Hepatocyte (in vitro differentiated cells): ENCODE measurements at regions not wholly inside any gene's neighbourhood (a gene's known extent, or its start where the extent isn't known, plus 50 kb on each side); places are given as distances from the start of the nearest gene placed in this dataset.

Experiments
- DNase-seq: peaks from one replicate; pipeline ENCODE4 v3.0.0-alpha.2; 2016; ENCODE audit warnings: low spot score
- H2AFZ ChIP-seq: fragments of 200-600 bp; sonication (generic); 2 replicates; pipeline ENCODE4 v1.6.0; 2016; ENCODE audit warnings: antibody characterized with exemption, mild to moderate bottlenecking
- H3K27ac ChIP-seq: fragments of 200-600 bp; sonication (generic); 2 replicates; pipeline ENCODE4 v1.5.1; 2016; ENCODE audit warnings: mild to moderate bottlenecking
- H3K27me3 ChIP-seq: fragments of 200-600 bp; sonication (generic); 2 replicates; pipeline ENCODE4 v1.6.1; 2016
- H3K36me3 ChIP-seq: fragments of 200-600 bp; sonication (generic); replicated peaks from 2 replicates; pipeline ENCODE4 v1.5.1; 2016; ENCODE audit warnings: low read depth; ENCODE audit not compliant: insufficient read depth
- H3K4me1 ChIP-seq: fragments of 200-600 bp; sonication (generic); 2 replicates; pipeline ENCODE4 v1.5.1; 2016; ENCODE audit warnings: mild to moderate bottlenecking, moderate library complexity; ENCODE audit not compliant: insufficient read depth
- H3K4me2 ChIP-seq: fragments of 200-600 bp; sonication (generic); 2 replicates; pipeline ENCODE4 v1.6.0; 2016
- H3K4me3 ChIP-seq: fragments of 200-600 bp; sonication (generic); 2 replicates; pipeline ENCODE4 v1.5.1; 2016; ENCODE audit warnings: mild to moderate bottlenecking
- H3K79me2 ChIP-seq: fragments of 200-600 bp; sonication (generic); 2 replicates; pipeline ENCODE4 v1.6.0; 2017; ENCODE audit warnings: mild to moderate bottlenecking
- H3K9me2 ChIP-seq: fragments of 200-600 bp; sonication (generic); replicated peaks from 2 replicates; pipeline ENCODE4 v1.6.0; 2017; ENCODE audit warnings: mild to moderate bottlenecking; ENCODE audit not compliant: insufficient read depth
- H3K9me3 ChIP-seq: fragments of 200-600 bp; sonication (generic); 2 replicates; pipeline ENCODE4 v1.5.1; 2016; ENCODE audit warnings: low read depth, mild to moderate bottlenecking
- H4K20me1 ChIP-seq: fragments of 200-600 bp; sonication (generic); 2 replicates; pipeline ENCODE4 v1.6.0; 2016; ENCODE audit warnings: mild to moderate bottlenecking; ENCODE audit not compliant: insufficient read depth, poor library complexity, severe bottlenecking
- CTCF ChIP-seq: fragments of 200-600 bp; sonication (generic); IDR thresholded peaks from 2 replicates; pipeline ENCODE4 v1.5.1; 2016; ENCODE audit warnings: antibody characterized with exemption, mild to moderate bottlenecking; ENCODE audit not compliant: poor library complexity
- EZH2 ChIP-seq: fragments of 200-600 bp; sonication (generic); IDR thresholded peaks from 2 replicates; pipeline ENCODE4 v1.6.1; 2016; ENCODE audit warnings: antibody characterized with exemption, mild to moderate bottlenecking, borderline replicate concordance
- EZH2phosphoT487 ChIP-seq: fragments of 200-600 bp; sonication (generic); IDR thresholded peaks from one replicate; pipeline ENCODE4 v1.6.1; 2018; ENCODE audit warnings: antibody characterized with exemption, mild to moderate bottlenecking, low read depth, moderate library complexity; ENCODE audit not compliant: unreplicated experiment, severe bottlenecking
- WGBS: methylation state at CpG from one replicate; pipeline ENCODE4 v1.1.6; 2016; ENCODE audit warnings: low lambda C conversion rate; ENCODE audit errors: missing lambda C conversion rate; 5-methylcytosine and 5-hydroxymethylcytosine counted together

DNA sequence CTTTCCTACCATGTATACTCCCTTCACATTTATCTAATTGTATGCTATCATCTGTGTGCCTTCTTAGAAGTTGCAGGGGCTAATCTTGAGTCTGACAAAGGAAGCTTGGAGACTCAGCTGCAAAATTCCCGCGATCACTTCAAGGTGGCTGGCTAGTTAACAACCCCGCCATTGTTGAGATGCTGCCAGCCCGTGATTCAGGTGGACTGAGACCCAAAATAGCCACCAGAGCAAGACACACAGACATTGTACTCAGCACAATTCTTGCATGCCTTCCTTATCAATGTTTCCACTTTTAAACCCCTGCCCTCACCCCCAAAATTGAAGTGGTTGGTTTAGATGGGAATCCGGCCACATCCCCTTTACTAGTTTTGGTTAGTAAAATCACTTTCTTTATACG is 225.8 kb upstream of the ZNF717 start:
- Histone ChIP-seq H3K4me3 (no peak overlapping the region), H3K4me1 (no peaks in the 10 kb centered on the region), H4K20me1 (no peaks in the 10 kb centered on the region), H3K9me2 (no peaks in the 10 kb centered on the region), H2AFZ (no peak overlapping the region), H3K79me2 (no peaks in the 10 kb centered on the region), H3K27me3 (no peaks in the 10 kb centered on the region), H3K4me2 (no peak overlapping the region), H3K27ac (no peak overlapping the region), H3K9me3 (no peaks in the 10 kb centered on the region), H3K36me3 (no peaks in the 10 kb centered on the region)
- WGBS, result 90% methylated on average over 6 of the region's 6 CpGs
- TF ChIP-seq CTCF, result no peak
- TF ChIP-seq EZH2, result no peak
- no peak for TF ChIP-seq EZH2phosphoT487
- no peak for DNase-seq

DNA sequence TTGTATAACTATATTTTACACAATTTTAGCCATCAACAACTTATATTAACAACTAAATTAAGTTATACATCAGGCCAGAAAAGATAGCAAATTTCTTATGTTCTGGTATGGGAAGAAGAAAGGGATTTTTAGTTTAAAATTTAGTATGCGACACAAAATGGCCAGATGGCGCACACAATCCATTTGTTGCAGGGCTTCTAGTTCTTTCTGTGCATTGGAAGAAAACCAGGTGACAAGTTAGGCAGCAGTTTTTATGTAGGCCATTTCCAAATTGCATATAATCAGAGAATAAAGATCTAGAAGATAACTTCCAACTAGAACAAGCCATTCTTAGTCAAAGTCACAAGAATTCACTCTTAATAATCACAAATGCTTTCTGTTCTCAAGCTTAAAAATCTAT is 230.1 kb upstream of the ZNF717 start:
- Histone ChIP-seq H3K9me2 (no peaks in the 10 kb centered on the region), H3K79me2 (no peaks in the 10 kb centered on the region), H3K27ac (no peak overlapping the region), H3K4me2 (no peak overlapping the region), H4K20me1 (no peaks in the 10 kb centered on the region), H3K36me3 (no peaks in the 10 kb centered on the region), H3K4me3 (no peak overlapping the region), H2AFZ (no peak overlapping the region), H3K27me3 (no peaks in the 10 kb centered on the region), H3K4me1 (no peaks in the 10 kb centered on the region), H3K9me3 (no peaks in the 10 kb centered on the region)
- 100% methylated on average over 2 of the region's 2 CpGs for WGBS
- no peak for TF ChIP-seq EZH2
- no peak for TF ChIP-seq EZH2phosphoT487
- no peak for TF ChIP-seq CTCF
- no peak for DNase-seq

DNA sequence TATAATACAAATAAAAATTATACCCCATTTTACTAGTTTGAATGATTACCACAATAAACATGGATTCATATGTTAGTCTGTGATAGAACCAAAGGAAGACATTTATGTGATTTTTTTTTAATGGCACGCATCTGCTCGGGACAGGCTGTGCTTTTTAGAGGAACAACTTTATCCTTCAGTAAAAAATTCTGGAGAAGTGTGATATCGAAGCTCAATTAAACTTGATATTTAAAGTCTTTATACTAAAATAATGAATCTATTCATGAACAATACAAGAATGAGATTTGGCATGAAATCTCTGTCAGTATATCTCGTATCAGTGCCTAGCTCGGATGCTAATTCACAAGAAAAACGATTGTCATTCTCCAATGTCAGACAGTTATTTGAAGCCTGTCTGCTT is 230.8 kb upstream of the ZNF717 start:
- Histone ChIP-seq H3K4me2 (no peak overlapping the region), H3K9me2 (no peaks in the 10 kb centered on the region), H4K20me1 (no peaks in the 10 kb centered on the region), H3K4me3 (no peak overlapping the region), H3K4me1 (no peaks in the 10 kb centered on the region), H2AFZ (no peak overlapping the region), H3K27me3 (no peaks in the 10 kb centered on the region), H3K79me2 (no peaks in the 10 kb centered on the region), H3K27ac (no peak overlapping the region), H3K36me3 (no peaks in the 10 kb centered on the region), H3K9me3 (no peaks in the 10 kb centered on the region)
- no peak for DNase-seq
- WGBS, result 69% methylated on average over 6 of the region's 6 CpGs
- TF ChIP-seq EZH2 (no peak), CTCF (no peak), EZH2phosphoT487 (no peak)

DNA sequence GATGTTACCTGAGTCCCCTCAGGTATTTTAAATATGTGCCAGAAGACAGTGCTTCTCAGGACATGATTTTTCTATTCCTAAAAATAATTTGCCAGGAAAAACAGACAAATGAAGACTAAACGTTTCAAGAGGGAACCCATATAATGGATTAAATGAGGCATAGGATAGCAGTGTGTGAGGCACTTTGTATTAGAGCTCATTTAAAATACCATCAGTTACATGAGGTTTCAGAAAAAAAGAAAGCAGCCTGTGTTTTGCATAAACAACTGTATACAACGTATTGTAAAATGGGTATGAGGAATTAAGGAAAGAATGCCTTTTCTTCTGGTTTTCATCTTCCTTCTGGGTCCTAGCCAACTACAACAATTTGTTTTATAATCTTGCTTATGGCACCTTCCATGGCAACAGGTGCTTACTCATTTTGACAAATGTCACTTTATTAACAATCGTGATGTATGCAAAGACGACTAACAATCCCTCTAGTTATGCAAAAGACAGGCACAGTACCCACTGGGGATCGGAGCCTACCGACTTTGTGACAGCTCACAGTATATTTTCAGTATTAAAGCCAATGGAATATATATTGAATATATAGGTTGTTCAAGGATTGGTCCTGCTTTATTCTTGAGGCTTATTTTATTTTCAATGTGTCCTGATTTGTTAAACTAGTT is 231.6 kb upstream of the ZNF717 start:
- H3K27me3 ChIP-seq, result no peaks in the 10 kb centered on the region
- no peaks in the 10 kb centered on the region for H3K9me2 ChIP-seq
- H3K27ac ChIP-seq, result no peak overlapping the region
- H3K4me1 ChIP-seq, result no peaks in the 10 kb centered on the region
- no peak overlapping the region for H2AFZ ChIP-seq
- no peak for TF ChIP-seq EZH2phosphoT487
- TF ChIP-seq CTCF, result no peak
- TF ChIP-seq EZH2, result no peak
- no peak overlapping the region for H3K4me2 ChIP-seq
- 79% methylated on average over 6 of the region's 6 CpGs for WGBS
- H3K36me3 ChIP-seq, result no peaks in the 10 kb centered on the region
- no peak overlapping the region for H3K4me3 ChIP-seq
- no peaks in the 10 kb centered on the region for H3K79me2 ChIP-seq
- no peak for DNase-seq
- no peaks in the 10 kb centered on the region for H3K9me3 ChIP-seq
- H4K20me1 ChIP-seq, result no peaks in the 10 kb centered on the region
